Tibial artery (tissue), 4 donors: ENCODE measurements at regions not wholly inside any gene's neighbourhood (a gene's known extent, or its start where the extent isn't known, plus 50 kb on each side); places are given as distances from the start of the nearest gene placed in this dataset.

Experiments
- DNase-seq, 2 donors: peaks; one replicate each; pipeline ENCODE4 v3.0.0-alpha.2; 2019
- H3K27ac ChIP-seq, 2 donors: fragments of 200-600 bp; sonication (generic) in 1 of 2; 1 replicate in 1 of 2; 2 replicates in 1 of 2; pipeline ENCODE4 v1.5.1; 2018 to 2019; ENCODE audit warnings: mild to moderate bottlenecking in 1 of 2
- H3K27me3 ChIP-seq, 2 donors: fragments of 200-600 bp; sonication (generic) in 1 of 2; one replicate each; pipeline versions ENCODE4 v1.5.1 to v1.6.0; 2016 to 2019
- H3K36me3 ChIP-seq, 3 donors: fragments of 200-600 bp; sonication (generic) in 2 of 3; one replicate each; pipeline ENCODE4 v1.5.1; 2016 to 2019; ENCODE audit warnings: mild to moderate bottlenecking in 2 of 3
- H3K4me1 ChIP-seq, 4 donors: fragments of 200-600 bp; sonication (generic) in 2 of 4; 1 replicate in 3 of 4; 2 replicates in 1 of 4; pipeline ENCODE4 v1.5.1; 2016 to 2019
- H3K4me3 ChIP-seq, 2 donors: fragments of 200-600 bp; sonication (generic) in 1 of 2; 1 replicate in 1 of 2; 2 replicates in 1 of 2; pipeline ENCODE4 v1.5.1; 2018 to 2019; ENCODE audit warnings: mild to moderate bottlenecking in 2 of 2
- H3K9me3 ChIP-seq, 3 donors: fragments of 200-600 bp; sonication (generic) in 1 of 3; one replicate each; pipeline ENCODE4 v1.5.1; 2016 to 2019
- CTCF ChIP-seq, 2 experiments: fragments of 200-600 bp in 1 of 2; fragments of 450-650 bp in 1 of 2; IDR thresholded peaks; one replicate each; pipeline ENCODE4 v1.5.1; 2017 to 2019; ENCODE audit warnings: antibody characterized with exemption in 2 of 2, mild to moderate bottlenecking in 1 of 2, moderate library complexity in 1 of 2
- intact Hi-C: fragments of 100-400 bp; cut with DNase I; formaldehyde crosslinking; loops from one replicate; pipeline ENCODE4 v1.15.0; 2023; ENCODE audit warnings: low total_unique reads

GRCh38 chr1:163924041-163924440 lies 602.3 kb downstream of the NUF2 start:
- no peak for TF ChIP-seq CTCF (IDR thresholded peaks at IDR 0.05)
- Histone ChIP-seq H3K27ac (no peak overlapping the region), H3K36me3 (no peaks in the 10 kb centered on the region), H3K4me1 (no peaks in the 10 kb centered on the region), H3K4me3 (no peak overlapping the region), H3K9me3 (no peaks in the 10 kb centered on the region), H3K27me3 (no peaks in the 10 kb centered on the region)
- intact Hi-C loops: no loop called here
- DNase-seq: no peak

- DNase-seq: no peak
- Histone ChIP-seq H3K4me3 (no peak overlapping the region), H3K4me1 (no peaks in the 10 kb centered on the region), H3K27ac (no peak overlapping the region), H3K36me3 (no peaks in the 10 kb centered on the region), H3K9me3 (no peaks in the 10 kb centered on the region), H3K27me3 (no peaks in the 10 kb centered on the region)
- intact Hi-C loops: no loop called here
- no peak for TF ChIP-seq CTCF (IDR thresholded peaks at IDR 0.05)
Observed at GRCh38 chr1:163927493-163927892, 605.7 kb downstream of the NUF2 start.

- no peaks in the 10 kb centered on the region for H3K27me3 ChIP-seq
- no peaks in the 10 kb centered on the region for H3K9me3 ChIP-seq
- no peaks in the 10 kb centered on the region for H3K4me1 ChIP-seq
- no peaks in the 10 kb centered on the region for H3K36me3 ChIP-seq
- no peak overlapping the region for H3K27ac ChIP-seq
- intact Hi-C loops: no loop called here
- no peak for TF ChIP-seq CTCF (IDR thresholded peaks at IDR 0.05)
- no peak for DNase-seq
- H3K4me3 ChIP-seq: no peak overlapping the region
Observed at GRCh38 chr1:163928069-163928468, 606.3 kb downstream of the NUF2 start.

GRCh38 chr1:163928651-163929050 lies 606.9 kb downstream of the NUF2 start:
- intact Hi-C loops: no loop called here
- TF ChIP-seq CTCF (IDR thresholded peaks at IDR 0.05): no peak

GRCh38 chr1:163932901-163933300 lies 611.1 kb downstream of the NUF2 start:
- Histone ChIP-seq H3K4me3 (no peak overlapping the region), H3K27me3 (no peaks in the 10 kb centered on the region), H3K36me3 (no peaks in the 10 kb centered on the region), H3K9me3 (no peaks in the 10 kb centered on the region), H3K4me1 (no peaks in the 10 kb centered on the region), H3K27ac (no peak overlapping the region)
- no peak for DNase-seq
- intact Hi-C loops: no loop called here
- TF ChIP-seq CTCF (IDR thresholded peaks at IDR 0.05): no peak

More at GRCh38 chr1:163928651-163929050, 606.9 kb downstream of the NUF2 start:
- DNase-seq: no peak
- Histone ChIP-seq H3K4me1 (no peaks in the 10 kb centered on the region), H3K36me3 (no peaks in the 10 kb centered on the region), H3K27me3 (no peaks in the 10 kb centered on the region), H3K4me3 (no peak overlapping the region), H3K27ac (no peak overlapping the region), H3K9me3 (no peaks in the 10 kb centered on the region)

- Histone ChIP-seq H3K36me3 (no peaks in the 10 kb centered on the region), H3K27me3 (no peaks in the 10 kb centered on the region), H3K4me1 (no peaks in the 10 kb centered on the region), H3K9me3 (no peaks in the 10 kb centered on the region), H3K4me3 (no peak overlapping the region), H3K27ac (no peak overlapping the region)
- intact Hi-C loops: no loop called here
- no peak for DNase-seq
- no peak for TF ChIP-seq CTCF (IDR thresholded peaks at IDR 0.05)
Observed at GRCh38 chr1:163933437-163933836, 611.7 kb downstream of the NUF2 start.
